Fibroblast of lung (primary cell): ENCODE measurements at regions not wholly inside any gene's neighbourhood (a gene's known extent, or its start where the extent isn't known, plus 50 kb on each side); places are given as distances from the start of the nearest gene placed in this dataset.

ENCODE experiments used
- CTCF ChIP-seq, 2 donors: IDR thresholded peaks in 1 of 2; conservative IDR thresholded peaks in 1 of 2; 1 replicate in 1 of 2; 2 replicates in 1 of 2; pipeline ENCODE4 v1.5.1; 2011 to 2012; ENCODE audit warnings: low read length in 2 of 2, control low read depth in 1 of 2, inconsistent platforms in 1 of 2, low read depth in 1 of 2, mild to moderate bottlenecking in 1 of 2
- EZH2 ChIP-seq: IDR thresholded peaks from 2 replicates; pipeline ENCODE4 v1.5.1; 2012; ENCODE audit warnings: low read length, control low read depth, mild to moderate bottlenecking; ENCODE audit errors: missing control alignments

GRCh38 chr3:80855482-80855881 is 906.0 kb downstream of the GBE1 start:
- no peak for TF ChIP-seq CTCF (conservative IDR thresholded peaks at IDR 0.05 in 1 of 2, IDR thresholded peaks at IDR 0.05 in 1 of 2; ENCODE audit: low read depth in 1 of 2, low read length in 2 of 2)
- no peak for TF ChIP-seq EZH2
